Renal pelvis (tissue), 1 donor: ENCODE measurements at regions not wholly inside any gene's neighbourhood (a gene's known extent, or its start where the extent isn't known, plus 50 kb on each side); places are given as distances from the start of the nearest gene placed in this dataset.
"Not testable (repeated sequence)": the region's sequence is repeated elsewhere in the genome, so short reads cannot be mapped to it uniquely, and the experiment has no call there.

Experiments
- DNase-seq: peaks from one replicate; pipeline ENCODE4 v3.0.0-alpha.2; 2013

DNA sequence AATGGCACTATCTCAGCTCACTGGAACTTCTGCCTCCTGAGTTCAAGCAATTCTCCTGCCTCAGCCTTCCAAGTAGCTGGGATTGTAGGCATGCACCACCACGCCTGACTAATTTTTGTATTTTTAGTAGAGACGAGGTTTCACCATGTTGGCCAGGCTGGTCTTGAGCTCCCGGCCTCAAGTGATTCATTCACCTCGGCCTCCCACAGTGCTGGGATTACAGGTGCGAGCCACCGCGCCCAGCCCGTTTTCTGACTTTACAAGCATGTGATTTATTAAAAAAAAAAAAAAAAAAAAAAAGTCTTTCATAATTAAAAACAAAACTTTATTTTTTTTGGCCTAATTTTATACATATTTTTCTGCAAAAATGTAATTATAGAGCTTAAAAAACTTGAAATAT is 64.8 kb upstream of the DGKB start:
- DNase-seq: not testable (repeated sequence)

DNA sequence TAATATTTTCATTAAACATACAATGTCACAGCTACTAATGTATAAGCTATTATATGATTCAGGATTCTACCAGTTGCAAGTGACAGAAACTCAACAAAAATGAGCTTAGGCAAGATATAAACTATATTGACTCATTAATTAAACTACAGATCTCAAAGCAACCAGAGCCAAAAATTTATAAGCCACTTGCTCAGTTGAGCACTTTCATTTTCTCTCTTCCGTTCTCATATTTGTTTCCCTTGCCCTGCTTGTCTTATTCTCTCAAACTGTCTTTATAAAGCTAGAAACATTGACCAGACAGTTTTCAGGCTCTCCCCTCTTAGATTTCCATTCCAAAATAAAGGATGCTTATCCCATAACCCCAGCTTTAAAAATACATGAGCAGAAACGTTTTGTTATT is 60.2 kb upstream of the DGKB start:
- DNase-seq: no peak

DNA sequence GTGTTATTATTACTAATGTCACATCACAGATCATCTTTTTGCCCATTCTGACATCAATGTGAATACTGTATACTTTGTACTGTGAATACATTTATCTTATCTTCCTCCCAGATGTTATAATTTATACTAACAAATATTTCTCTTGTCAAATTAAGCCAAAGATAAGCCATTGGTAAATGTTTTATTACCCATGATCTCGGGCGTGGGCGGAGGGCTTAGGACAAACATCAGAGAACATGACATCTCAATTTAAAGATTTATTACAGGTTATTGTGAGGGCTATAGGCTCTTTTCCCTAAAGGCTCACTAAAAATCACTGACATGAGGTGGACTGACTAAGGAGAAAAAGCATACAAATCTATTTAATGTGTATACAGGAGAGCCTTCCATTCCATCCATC is 58.2 kb upstream of the DGKB start:
- DNase-seq: no peak

GRCh38 chr7:14959339-14959738 is 56.8 kb upstream of the DGKB start:
- DNase-seq: no peak

DNA sequence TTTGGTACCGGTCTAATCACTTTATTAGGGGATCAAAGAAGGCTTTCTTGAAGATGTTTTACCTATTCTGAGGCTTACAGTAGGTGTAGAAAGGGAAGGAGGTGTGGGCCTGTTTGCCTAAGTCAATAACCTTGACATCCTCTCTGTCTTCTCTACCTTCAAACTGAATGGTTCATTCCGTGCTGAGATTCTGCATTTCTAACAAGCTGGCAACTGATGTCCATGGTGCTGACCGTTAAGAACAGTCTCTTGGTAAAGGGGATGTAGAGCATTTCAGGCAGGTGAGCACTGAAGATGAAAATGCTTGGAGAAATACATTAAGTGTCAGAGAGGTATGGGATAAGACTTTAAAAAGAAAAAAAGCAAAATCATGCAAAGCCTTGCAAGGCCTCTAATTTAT is 51.5 kb upstream of the DGKB start:
- no peak for DNase-seq
